ENCODE measurements at regions not wholly inside any gene's neighbourhood (a gene's known extent, or its start where the extent isn't known, plus 50 kb on each side); places are given as distances from the start of the nearest gene placed in this dataset.

DNA sequence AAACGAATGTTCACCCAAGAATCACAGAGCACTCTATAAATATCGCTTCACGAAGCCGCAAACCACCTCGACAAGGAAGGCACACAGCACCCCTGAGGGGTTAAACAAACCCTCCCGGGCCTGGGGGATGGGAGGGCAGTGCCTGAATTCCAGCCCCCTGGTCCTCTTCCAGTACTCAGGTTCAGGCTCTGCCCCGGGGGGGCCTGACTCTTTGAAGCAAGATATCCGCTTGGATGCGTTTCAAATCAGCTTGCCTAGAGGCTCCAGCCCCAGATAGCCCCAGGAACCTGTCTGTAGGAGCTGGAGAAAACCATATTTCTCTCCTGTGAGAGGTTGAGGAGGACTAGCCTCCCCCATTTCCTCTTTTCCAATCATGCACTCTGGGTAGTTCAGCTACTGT is 194.7 kb downstream of the WNT5A start:
- no peak for TF ChIP-seq CTCF (IDR thresholded peaks at IDR 0.05)
- TF ChIP-seq POLR2A (IDR thresholded peaks at IDR 0.05), result no peak
- TF ChIP-seq POLR2AphosphoS5 (IDR thresholded peaks at IDR 0.05), result no peak
- no peak for TF ChIP-seq EP300 (IDR thresholded peaks at IDR 0.05; ENCODE audit: low read depth)
- Histone ChIP-seq H3K4me3 (no peak overlapping the region), H3K27me3 (no peaks in the 10 kb centered on the region), H3K36me3 (no peaks in the 10 kb centered on the region), H3K4me1 (no peaks in the 10 kb centered on the region), H3K27ac (no peak overlapping the region), H3K9me3 (no peaks in the 10 kb centered on the region)
- in situ Hi-C loops (cut with MboI; ENCODE audit: low pct_ligation_motif_present in 1 of 4, low pct_unique_long_range_greater_than_20kb in 1 of 4, low sequenced_read_pairs in 3 of 4), result no loop called here
- DNase-seq, result no peak
- 62 to 69% methylated on average over 2 to 9 of the region's 9 CpGs for WGBS, 2 donors (ENCODE audit: low coverage in 1 of 2)
- intact Hi-C loops (cut with DNase I; ENCODE audit: low total_unique reads), result no loop called here

GRCh38 chr3:55288657-55289056 is 198.4 kb downstream of the WNT5A start:
- intact Hi-C loops (cut with DNase I; ENCODE audit: low total_unique reads) (no loop called here), in situ Hi-C loops (cut with MboI; ENCODE audit: low pct_ligation_motif_present in 1 of 4, low pct_unique_long_range_greater_than_20kb in 1 of 4, low sequenced_read_pairs in 3 of 4) (no loop called here)
- no peaks in the 10 kb centered on the region for H3K4me1 ChIP-seq
- H3K27ac ChIP-seq, result no peak overlapping the region
- no peaks in the 10 kb centered on the region for H3K27me3 ChIP-seq
- H3K4me3 ChIP-seq, result no peak overlapping the region
- TF ChIP-seq POLR2AphosphoS5 (IDR thresholded peaks at IDR 0.05) (no peak), POLR2A (IDR thresholded peaks at IDR 0.05) (no peak), CTCF (IDR thresholded peaks at IDR 0.05) (no peak), EP300 (IDR thresholded peaks at IDR 0.05; ENCODE audit: low read depth) (no peak)
- no peak for DNase-seq
- H3K36me3 ChIP-seq, result no peaks in the 10 kb centered on the region
- H3K9me3 ChIP-seq, result no peaks in the 10 kb centered on the region

GRCh38 chr3:55286693-55287092 is 200.4 kb downstream of the WNT5A start:
- Histone ChIP-seq H3K4me1 (no peaks in the 10 kb centered on the region), H3K36me3 (no peaks in the 10 kb centered on the region), H3K27me3 (no peaks in the 10 kb centered on the region), H3K4me3 (no peak overlapping the region), H3K9me3 (no peaks in the 10 kb centered on the region), H3K27ac (no peak overlapping the region)
- no peak for TF ChIP-seq POLR2A (IDR thresholded peaks at IDR 0.05)
- TF ChIP-seq POLR2AphosphoS5 (IDR thresholded peaks at IDR 0.05), result no peak
- no peak for TF ChIP-seq CTCF (IDR thresholded peaks at IDR 0.05)
- no peak for TF ChIP-seq EP300 (IDR thresholded peaks at IDR 0.05; ENCODE audit: low read depth)
- WGBS, 2 donors (ENCODE audit: low coverage in 1 of 2), result 35% methylated on average over 1 of the region's 1 CpG; no CpG with 5 or more reads in 1 of the 2 donors
- intact Hi-C loops (cut with DNase I; ENCODE audit: low total_unique reads), result no loop called here
- no peak for DNase-seq
- in situ Hi-C loops (cut with MboI; ENCODE audit: low pct_ligation_motif_present in 1 of 4, low pct_unique_long_range_greater_than_20kb in 1 of 4, low sequenced_read_pairs in 3 of 4), result no loop called here

- TF ChIP-seq CTCF (IDR thresholded peaks at IDR 0.05) (no peak), POLR2AphosphoS5 (IDR thresholded peaks at IDR 0.05) (no peak), EP300 (IDR thresholded peaks at IDR 0.05; ENCODE audit: low read depth) (no peak), POLR2A (IDR thresholded peaks at IDR 0.05) (no peak)
- H3K27ac ChIP-seq, result no peak overlapping the region
- no peaks in the 10 kb centered on the region for H3K36me3 ChIP-seq
- H3K4me1 ChIP-seq, result no peaks in the 10 kb centered on the region
- 40 to 64% methylated on average over 2 of the region's 2 CpGs for WGBS, 2 donors (ENCODE audit: low coverage in 1 of 2)
- H3K4me3 ChIP-seq, result no peak overlapping the region
- H3K9me3 ChIP-seq, result no peaks in the 10 kb centered on the region
- intact Hi-C loops (cut with DNase I; ENCODE audit: low total_unique reads) (no loop called here), in situ Hi-C loops (cut with MboI; ENCODE audit: low pct_ligation_motif_present in 1 of 4, low pct_unique_long_range_greater_than_20kb in 1 of 4, low sequenced_read_pairs in 3 of 4) (no loop called here)
- DNase-seq, result no peak
- no peaks in the 10 kb centered on the region for H3K27me3 ChIP-seq
These were observed 201.9 kb downstream of the WNT5A start for GRCh38 chr3:55285156-55285555.
